ENCODE measurements at regions not wholly inside any gene's neighbourhood (a gene's known extent, or its start where the extent isn't known, plus 50 kb on each side); places are given as distances from the start of the nearest gene placed in this dataset.

- no peak for TF ChIP-seq ZNF274 (IDR thresholded peaks at IDR 0.05; ENCODE audit: low read depth, low read length)
- H3K4me3 ChIP-seq (ENCODE audit: low read length): no peak overlapping the region
Measured at GRCh38 chr9:79925326-79925725, 353.6 kb downstream of the TLE4 start.

- no peak for TF ChIP-seq ZNF274 (IDR thresholded peaks at IDR 0.05; ENCODE audit: low read depth, low read length)
Measured at GRCh38 chr9:79924836-79925235, 353.1 kb downstream of the TLE4 start.

GRCh38 chr9:79917421-79917820, 345.7 kb downstream of the TLE4 start:
- H3K4me3 ChIP-seq (ENCODE audit: low read length): no peak overlapping the region
- TF ChIP-seq ZNF274 (IDR thresholded peaks at IDR 0.05; ENCODE audit: low read depth, low read length): no peak

More at GRCh38 chr9:79924836-79925235, 353.1 kb downstream of the TLE4 start:
- no peak overlapping the region for H3K4me3 ChIP-seq (ENCODE audit: low read length)

GRCh38 chr9:79913867-79914266, 342.1 kb downstream of the TLE4 start:
- H3K4me3 ChIP-seq (ENCODE audit: low read length): no peak overlapping the region
- TF ChIP-seq ZNF274 (IDR thresholded peaks at IDR 0.05; ENCODE audit: low read depth, low read length): no peak

- no peak overlapping the region for H3K4me3 ChIP-seq (ENCODE audit: low read length)
- TF ChIP-seq ZNF274 (IDR thresholded peaks at IDR 0.05; ENCODE audit: low read depth, low read length): no peak
Measured at GRCh38 chr9:79912318-79913070, 340.7 kb downstream of the TLE4 start.

GRCh38 chr9:79911724-79912123, 340.0 kb downstream of the TLE4 start:
- TF ChIP-seq ZNF274 (IDR thresholded peaks at IDR 0.05; ENCODE audit: low read depth, low read length): no peak
- H3K4me3 ChIP-seq (ENCODE audit: low read length): no peak overlapping the region

GRCh38 chr9:79902825-79903600, 331.2 kb downstream of the TLE4 start:
- TF ChIP-seq ZNF274 (IDR thresholded peaks at IDR 0.05; ENCODE audit: low read depth, low read length): no peak
- no peak overlapping the region for H3K4me3 ChIP-seq (ENCODE audit: low read length)

GRCh38 chr9:79900754-79901153, 329.0 kb downstream of the TLE4 start:
- no peak overlapping the region for H3K4me3 ChIP-seq (ENCODE audit: low read length)
- TF ChIP-seq ZNF274 (IDR thresholded peaks at IDR 0.05; ENCODE audit: low read depth, low read length): no peak

- TF ChIP-seq ZNF274 (IDR thresholded peaks at IDR 0.05; ENCODE audit: low read depth, low read length): no peak
- no peak overlapping the region for H3K4me3 ChIP-seq (ENCODE audit: low read length)
Measured at GRCh38 chr9:79896390-79896980, 324.7 kb downstream of the TLE4 start.

- no peak overlapping the region for H3K4me3 ChIP-seq (ENCODE audit: low read length)
- no peak for TF ChIP-seq ZNF274 (IDR thresholded peaks at IDR 0.05; ENCODE audit: low read depth, low read length)
Measured at GRCh38 chr9:79895232-79895631, 323.5 kb downstream of the TLE4 start.

- TF ChIP-seq ZNF274 (IDR thresholded peaks at IDR 0.05; ENCODE audit: low read depth, low read length): no peak
- no peak overlapping the region for H3K4me3 ChIP-seq (ENCODE audit: low read length)
Measured at GRCh38 chr9:79889369-79889768, 317.6 kb downstream of the TLE4 start.

GRCh38 chr9:79885093-79885857, 313.5 kb downstream of the TLE4 start:
- TF ChIP-seq ZNF274 (IDR thresholded peaks at IDR 0.05; ENCODE audit: low read depth, low read length): no peak
- no peak overlapping the region for H3K4me3 ChIP-seq (ENCODE audit: low read length)

GRCh38 chr9:79884546-79884945, 312.8 kb downstream of the TLE4 start:
- no peak overlapping the region for H3K4me3 ChIP-seq (ENCODE audit: low read length)
- TF ChIP-seq ZNF274 (IDR thresholded peaks at IDR 0.05; ENCODE audit: low read depth, low read length): no peak

- no peak for TF ChIP-seq ZNF274 (IDR thresholded peaks at IDR 0.05; ENCODE audit: low read depth, low read length)
Measured at GRCh38 chr9:79883073-79883645, 311.4 kb downstream of the TLE4 start.

More at GRCh38 chr9:79883073-79883645, 311.4 kb downstream of the TLE4 start:
- H3K4me3 ChIP-seq (ENCODE audit: low read length): no peak overlapping the region

Data from GM08714 (cell line).